Progenitor cell of endocrine pancreas (in vitro differentiated cells): ENCODE measurements at regions not wholly inside any gene's neighbourhood (a gene's known extent, or its start where the extent isn't known, plus 50 kb on each side); places are given as distances from the start of the nearest gene placed in this dataset.
A peak's percentile ranks its signal among the peaks of the same experiment; 100 is the strongest.
"Not testable (repeated sequence)": the region's sequence is repeated elsewhere in the genome, so short reads cannot be mapped to it uniquely, and the experiment has no call there.

ENCODE experiments used
- DNase-seq: peaks from one replicate; pipeline ENCODE4 v3.0.0; 2021; ENCODE audit warnings: low spot score; ENCODE audit not compliant: unreplicated experiment
- H3K27ac Mint-ChIP-seq: 2 replicates; pipeline ENCODE4 v1.8.0; 2021; ENCODE audit warnings: mild to moderate bottlenecking, moderate library complexity, mixed read lengths
- H3K27me3 Mint-ChIP-seq: 2 replicates; pipeline ENCODE4 v1.8.0; 2021; ENCODE audit warnings: mixed read lengths
- H3K36me3 Mint-ChIP-seq: 2 replicates; pipeline ENCODE4 v1.8.0; 2022; ENCODE audit warnings: mixed read lengths; ENCODE audit not compliant: insufficient read depth
- H3K4me1 Mint-ChIP-seq: 2 replicates; pipeline ENCODE4 v1.8.0; 2021; ENCODE audit warnings: low read depth, mixed read lengths
- H3K4me3 Mint-ChIP-seq: 2 replicates; pipeline ENCODE4 v1.8.0; 2021; ENCODE audit warnings: low read depth, mild to moderate bottlenecking, moderate library complexity, mixed read lengths
- H3K9me3 Mint-ChIP-seq: 2 replicates; pipeline ENCODE4 v1.8.0; 2021; ENCODE audit warnings: low read depth, mixed read lengths
- TF ChIP-seq, protein P1 (sequence below): fragments of 200-600 bp; sonication (generic); IDR thresholded peaks from one replicate; pipeline ENCODE4 v1.5.0; 2021; ENCODE audit warnings: antibody characterized with exemption, mild to moderate bottlenecking; ENCODE audit not compliant: unreplicated experiment

DNA sequence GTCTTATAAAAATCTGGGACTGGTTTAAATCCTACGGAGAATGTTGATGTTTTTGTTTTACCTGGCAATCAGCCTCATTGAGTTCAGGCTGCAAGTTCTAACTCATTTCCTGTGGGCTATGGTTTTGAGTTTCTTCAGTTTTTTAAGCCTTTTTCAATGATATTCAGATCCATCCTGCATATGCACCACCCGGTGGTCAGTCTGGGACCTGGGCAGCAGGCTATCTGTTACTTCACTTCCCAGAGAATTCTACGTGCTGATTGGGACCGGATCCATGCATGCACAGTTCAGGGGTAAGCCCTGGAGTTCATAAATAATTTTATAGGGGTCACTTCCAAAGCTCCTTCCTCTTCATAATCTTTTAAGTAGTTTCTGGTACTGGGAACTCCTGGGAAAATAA, 339.2 kb upstream of the HNRNPA3 start:
- TF ChIP-seq, protein P1, sequence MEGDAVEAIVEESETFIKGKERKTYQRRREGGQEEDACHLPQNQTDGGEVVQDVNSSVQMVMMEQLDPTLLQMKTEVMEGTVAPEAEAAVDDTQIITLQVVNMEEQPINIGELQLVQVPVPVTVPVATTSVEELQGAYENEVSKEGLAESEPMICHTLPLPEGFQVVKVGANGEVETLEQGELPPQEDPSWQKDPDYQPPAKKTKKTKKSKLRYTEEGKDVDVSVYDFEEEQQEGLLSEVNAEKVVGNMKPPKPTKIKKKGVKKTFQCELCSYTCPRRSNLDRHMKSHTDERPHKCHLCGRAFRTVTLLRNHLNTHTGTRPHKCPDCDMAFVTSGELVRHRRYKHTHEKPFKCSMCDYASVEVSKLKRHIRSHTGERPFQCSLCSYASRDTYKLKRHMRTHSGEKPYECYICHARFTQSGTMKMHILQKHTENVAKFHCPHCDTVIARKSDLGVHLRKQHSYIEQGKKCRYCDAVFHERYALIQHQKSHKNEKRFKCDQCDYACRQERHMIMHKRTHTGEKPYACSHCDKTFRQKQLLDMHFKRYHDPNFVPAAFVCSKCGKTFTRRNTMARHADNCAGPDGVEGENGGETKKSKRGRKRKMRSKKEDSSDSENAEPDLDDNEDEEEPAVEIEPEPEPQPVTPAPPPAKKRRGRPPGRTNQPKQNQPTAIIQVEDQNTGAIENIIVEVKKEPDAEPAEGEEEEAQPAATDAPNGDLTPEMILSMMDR, result peak; percentile 38
- H3K4me1 Mint-ChIP-seq, result no peaks in the 10 kb centered on the region
- H3K4me3 Mint-ChIP-seq, result no peak overlapping the region
- no peak for DNase-seq
- H3K27ac Mint-ChIP-seq, result no peak overlapping the region
- H3K9me3 Mint-ChIP-seq, result peaks cover 30% of the 10 kb centered on the region
- H3K27me3 Mint-ChIP-seq, result no peaks in the 10 kb centered on the region
- H3K36me3 Mint-ChIP-seq, result no peaks in the 10 kb centered on the region

DNA sequence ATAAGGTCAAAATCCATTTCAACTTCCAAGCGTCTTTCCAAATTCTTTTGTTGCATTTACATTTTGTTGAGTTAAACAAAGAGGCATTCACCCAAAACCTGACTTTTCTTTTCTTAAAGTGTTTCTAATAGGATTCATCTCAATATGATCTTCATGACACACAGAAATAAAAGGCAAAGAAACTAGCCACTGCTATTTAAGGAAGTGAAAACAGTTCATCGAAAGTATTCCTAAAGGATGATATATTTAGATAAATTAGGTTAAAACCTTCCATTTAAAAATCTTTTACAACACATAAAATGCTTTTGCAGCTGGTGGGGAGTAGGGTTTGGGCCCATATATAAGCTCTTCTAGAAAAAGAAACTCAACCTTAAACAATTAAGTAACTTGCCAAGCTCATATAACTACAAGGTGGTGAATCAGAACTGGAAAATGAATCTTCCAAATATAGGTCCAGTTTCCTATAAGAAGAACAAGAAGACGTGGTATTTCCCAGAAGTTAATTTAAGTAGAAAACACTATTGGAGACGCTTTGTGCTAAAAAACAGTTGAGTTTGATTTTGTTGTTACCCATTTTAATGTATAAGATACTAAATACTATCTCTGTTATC, 336.0 kb upstream of the HNRNPA3 start:
- Mint-ChIP-seq H3K9me3 (peaks cover 11% of the 10 kb centered on the region), H3K27me3 (no peaks in the 10 kb centered on the region), H3K4me3 (no peak overlapping the region), H3K36me3 (no peaks in the 10 kb centered on the region), H3K4me1 (no peaks in the 10 kb centered on the region), H3K27ac (no peak overlapping the region)
- no peak for DNase-seq
- TF ChIP-seq, protein P1, result no peak

DNA sequence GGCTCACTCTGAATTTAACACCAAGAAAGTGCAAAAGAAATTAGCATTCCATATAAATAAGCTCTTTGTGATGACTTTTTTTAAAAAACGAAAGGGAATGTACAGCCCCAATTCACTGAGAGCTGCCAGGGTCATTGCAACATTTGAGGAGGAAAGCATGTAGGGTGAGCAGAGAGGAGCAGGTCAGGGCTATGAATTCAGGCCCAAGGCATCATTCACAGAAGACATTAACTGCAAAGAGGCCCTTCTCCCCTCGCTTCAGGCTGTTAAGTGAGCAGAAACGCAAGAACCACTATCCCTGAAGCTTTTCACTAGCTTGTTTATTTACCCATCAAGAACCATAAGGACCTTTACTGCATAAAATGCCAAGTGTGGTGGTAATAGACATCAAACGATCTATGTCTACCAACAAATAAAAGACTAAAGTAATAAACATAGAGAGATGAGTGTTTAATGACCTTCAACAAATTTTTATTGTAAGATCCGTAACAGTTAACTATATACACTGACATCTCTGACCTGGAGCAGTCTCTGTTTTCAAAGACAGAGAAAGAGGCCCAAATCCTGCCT, 333.1 kb upstream of the HNRNPA3 start:
- no peak for DNase-seq
- H3K4me1 Mint-ChIP-seq, result no peaks in the 10 kb centered on the region
- H3K4me3 Mint-ChIP-seq, result no peak overlapping the region
- no peaks in the 10 kb centered on the region for H3K36me3 Mint-ChIP-seq
- no peak overlapping the region for H3K27ac Mint-ChIP-seq
- no peaks in the 10 kb centered on the region for H3K9me3 Mint-ChIP-seq
- H3K27me3 Mint-ChIP-seq, result no peaks in the 10 kb centered on the region
- TF ChIP-seq, protein P1, result no peak

DNA sequence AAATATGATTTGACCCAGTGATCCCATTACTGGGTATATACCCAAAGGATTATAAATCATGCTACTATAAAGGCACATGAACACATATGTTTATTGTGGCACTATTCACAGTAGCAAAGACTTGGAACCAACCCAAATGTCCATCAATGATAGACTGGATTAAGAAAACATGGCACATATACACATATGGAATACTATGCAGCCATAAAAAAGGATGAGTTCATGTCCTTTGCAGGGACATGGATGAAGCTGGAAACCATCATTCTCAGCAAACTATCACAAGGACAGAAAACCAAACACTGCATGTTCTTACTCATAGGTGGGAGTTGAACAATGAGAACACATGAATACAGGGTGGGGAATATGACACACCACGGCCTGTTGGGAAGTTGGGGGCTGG, 330.5 kb upstream of the HNRNPA3 start:
- not testable (repeated sequence) for H3K36me3 Mint-ChIP-seq, DNase-seq, H3K4me3 Mint-ChIP-seq, H3K4me1 Mint-ChIP-seq, H3K27me3 Mint-ChIP-seq, H3K27ac Mint-ChIP-seq, H3K9me3 Mint-ChIP-seq

DNA sequence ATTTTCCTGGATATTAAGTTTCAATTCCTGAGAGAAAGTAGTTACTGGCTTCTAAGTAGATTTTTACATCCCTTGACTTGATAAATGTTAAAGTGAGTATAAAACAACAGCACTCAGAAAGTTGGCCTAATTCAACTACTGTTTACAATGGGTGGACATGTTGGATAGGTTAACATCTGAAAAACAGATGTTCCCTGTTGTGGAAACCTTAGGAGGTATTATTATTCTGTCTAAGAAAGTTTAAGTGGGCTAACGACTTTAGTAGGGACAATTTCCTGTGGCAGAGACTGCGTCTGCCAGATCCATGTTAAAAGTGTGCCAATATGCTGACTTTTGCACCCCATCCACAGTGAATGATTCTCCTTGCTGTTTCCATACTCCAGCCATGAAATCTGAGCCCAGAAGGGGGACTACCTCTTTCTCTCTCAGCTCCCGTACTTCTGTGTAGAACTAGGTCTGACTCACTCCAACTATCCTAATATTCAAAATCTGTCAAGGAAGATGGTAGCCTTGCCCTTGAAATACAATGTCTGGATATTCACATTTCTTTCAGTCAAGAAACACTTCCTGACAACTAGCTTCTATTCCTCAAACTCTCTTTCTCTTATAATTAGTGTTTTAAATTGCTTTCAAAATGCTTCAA, 327.5 kb upstream of the HNRNPA3 start:
- Mint-ChIP-seq H3K9me3 (no peaks in the 10 kb centered on the region), H3K36me3 (no peaks in the 10 kb centered on the region), H3K27ac (no peak overlapping the region), H3K4me1 (no peaks in the 10 kb centered on the region), H3K27me3 (peaks cover 3% of the 10 kb centered on the region), H3K4me3 (no peak overlapping the region)
- DNase-seq, result no peak
- TF ChIP-seq, protein P1, result no peak

DNA sequence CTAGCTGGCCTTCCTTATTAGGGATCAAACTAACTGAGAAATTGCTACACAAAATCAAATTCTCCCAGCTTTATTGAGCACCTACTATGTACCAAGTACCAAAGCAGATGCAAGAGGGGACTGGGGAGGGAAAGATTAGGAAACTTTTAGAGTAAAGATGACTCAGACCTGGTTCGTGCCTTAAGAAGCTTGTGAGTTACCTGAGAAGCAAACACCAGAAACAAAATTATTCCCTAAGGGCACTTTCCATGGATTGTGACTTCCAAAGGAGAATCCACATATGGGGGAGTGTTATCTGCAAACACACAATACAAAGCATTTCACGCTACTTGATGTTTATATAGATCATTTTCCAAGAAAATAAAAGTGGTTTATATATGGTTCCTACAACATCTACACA, 326.9 kb upstream of the HNRNPA3 start:
- Mint-ChIP-seq H3K27me3 (peaks cover 3% of the 10 kb centered on the region), H3K36me3 (no peaks in the 10 kb centered on the region), H3K9me3 (no peaks in the 10 kb centered on the region), H3K4me3 (no peak overlapping the region), H3K4me1 (no peaks in the 10 kb centered on the region), H3K27ac (no peak overlapping the region)
- TF ChIP-seq, protein P1, result no peak
- no peak for DNase-seq
